NCI-H187 treated with DMSO at 0.1 percent for 48 hours (cell line): ENCODE measurements at regions not wholly inside any gene's neighbourhood (a gene's known extent, or its start where the extent isn't known, plus 50 kb on each side); places are given as distances from the start of the nearest gene placed in this dataset.
"Not testable (repeated sequence)": the region's sequence is repeated elsewhere in the genome, so short reads cannot be mapped to it uniquely, and the experiment has no call there.

Source experiments
- DNase-seq: peaks from one replicate; lab custom pipeline; 2025; lab: John Stamatoyannopoulos, UW

- no peak for DNase-seq
Measured at GRCh38 chr3:74978684-74979083, 364.2 kb upstream of the CNTN3 start.

- not testable (repeated sequence) for DNase-seq
Measured at GRCh38 chr3:74985028-74985904, 370.8 kb upstream of the CNTN3 start.

DNA sequence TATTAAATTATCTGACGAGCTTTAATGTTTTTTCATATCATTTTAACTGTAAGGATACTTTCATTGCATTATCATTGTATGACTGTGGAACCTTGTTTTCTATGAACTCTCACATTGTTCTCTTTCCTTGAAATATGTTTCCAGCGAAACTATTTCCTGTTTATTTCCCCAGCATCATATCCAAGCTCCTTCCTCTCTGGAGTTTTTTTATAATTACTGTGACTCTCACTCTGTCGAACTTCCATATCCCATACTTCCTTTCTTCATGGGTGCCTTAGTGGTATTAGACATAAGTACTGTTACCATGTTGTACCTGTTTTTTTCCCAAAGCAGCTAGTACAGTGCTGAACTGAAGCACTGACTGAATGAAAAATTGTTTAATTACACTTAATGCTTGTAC lies 373.6 kb upstream of the CNTN3 start:
- no peak for DNase-seq

DNA sequence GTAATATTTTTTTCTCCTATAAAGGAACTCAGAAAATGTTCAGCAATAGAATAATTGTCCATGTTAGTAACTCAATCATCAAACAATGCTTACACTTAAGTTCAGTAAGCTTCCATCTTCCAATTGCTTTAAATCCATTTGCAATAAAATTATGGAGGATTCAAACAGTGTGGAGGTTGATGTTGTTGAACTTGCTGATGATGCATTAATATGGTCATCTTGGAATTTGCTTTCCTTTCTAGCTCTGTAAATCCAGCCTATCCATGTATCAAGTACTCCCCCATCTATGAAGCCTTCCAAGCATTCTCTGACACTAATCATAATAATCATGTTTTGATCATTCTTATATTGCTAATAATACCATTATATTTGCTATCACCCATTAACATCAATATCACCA lies 378.4 kb upstream of the CNTN3 start:
- DNase-seq, result no peak

GRCh38 chr3:75001330-75001729 lies 386.9 kb upstream of the CNTN3 start:
- no peak for DNase-seq

DNA sequence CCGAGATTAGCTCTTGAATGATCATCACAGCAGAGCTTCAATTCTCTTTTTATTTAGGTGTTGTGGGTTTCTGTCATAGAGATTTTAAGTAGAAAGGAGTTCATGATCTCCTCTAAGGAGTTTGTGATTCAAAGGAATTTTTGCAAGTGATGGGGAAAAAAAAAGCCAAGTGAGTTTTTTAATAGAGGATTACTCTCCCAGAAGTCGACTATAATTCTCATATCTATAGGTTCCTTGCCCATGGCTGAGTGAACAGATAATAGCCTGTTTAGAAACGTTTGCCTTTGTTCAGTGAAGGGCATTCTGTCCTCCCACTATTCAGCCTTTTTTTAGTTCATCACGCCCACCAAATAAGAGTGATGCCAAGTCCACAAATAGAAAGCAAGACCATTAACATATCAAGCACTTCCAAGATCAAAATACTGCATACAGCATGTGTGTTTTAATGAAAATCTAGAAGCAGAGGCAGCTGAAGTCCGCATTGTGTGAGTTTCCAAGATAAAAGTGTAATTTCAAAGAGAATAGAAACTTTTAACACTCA lies 398.4 kb upstream of the CNTN3 start:
- no peak for DNase-seq

DNA sequence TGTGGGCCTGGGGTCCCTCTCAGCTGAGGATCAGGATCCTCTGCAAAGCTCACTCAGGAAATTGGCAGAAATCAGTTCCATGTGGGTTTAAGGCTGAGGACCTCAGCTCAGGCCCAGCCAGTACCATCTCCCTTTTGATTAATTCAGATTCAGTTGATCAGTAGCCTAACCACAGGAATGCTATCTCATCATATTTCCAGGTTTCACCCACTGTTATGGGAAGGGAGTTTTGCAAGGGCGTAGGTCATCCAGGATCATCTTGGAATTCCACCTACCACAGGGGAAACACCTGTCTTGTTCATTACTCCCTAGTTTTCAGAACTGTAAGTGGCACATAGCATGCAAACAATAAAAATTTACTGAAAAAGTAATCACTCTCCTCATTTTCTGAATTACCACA lies 399.5 kb upstream of the CNTN3 start:
- DNase-seq, result no peak

DNA sequence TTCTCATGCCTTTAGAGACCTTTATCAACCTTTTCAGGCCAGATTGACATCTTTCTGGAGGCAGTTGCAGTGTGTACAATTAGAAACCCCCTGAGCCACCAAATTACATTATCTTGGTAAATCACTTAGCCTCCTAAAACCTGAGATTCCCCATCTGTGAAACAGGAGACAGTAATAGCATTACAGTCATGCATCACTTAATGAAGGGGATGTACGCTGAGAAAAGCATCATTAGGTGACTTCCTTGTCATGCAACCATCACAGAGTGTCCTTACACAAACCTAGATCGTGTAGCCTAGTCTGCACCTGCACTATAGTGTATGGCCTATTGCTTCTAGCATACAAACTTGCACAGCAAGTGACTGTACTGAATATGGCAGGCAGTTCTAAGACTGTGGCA lies 400.8 kb upstream of the CNTN3 start:
- no peak for DNase-seq

GRCh38 chr3:75035146-75035545 lies 420.7 kb upstream of the CNTN3 start:
- no peak for DNase-seq

GRCh38 chr3:75042941-75043340 lies 428.5 kb upstream of the CNTN3 start:
- no peak for DNase-seq

GRCh38 chr3:75048650-75049049 lies 434.2 kb upstream of the CNTN3 start:
- no peak for DNase-seq

GRCh38 chr3:75049533-75049932 lies 435.1 kb upstream of the CNTN3 start:
- no peak for DNase-seq

DNA sequence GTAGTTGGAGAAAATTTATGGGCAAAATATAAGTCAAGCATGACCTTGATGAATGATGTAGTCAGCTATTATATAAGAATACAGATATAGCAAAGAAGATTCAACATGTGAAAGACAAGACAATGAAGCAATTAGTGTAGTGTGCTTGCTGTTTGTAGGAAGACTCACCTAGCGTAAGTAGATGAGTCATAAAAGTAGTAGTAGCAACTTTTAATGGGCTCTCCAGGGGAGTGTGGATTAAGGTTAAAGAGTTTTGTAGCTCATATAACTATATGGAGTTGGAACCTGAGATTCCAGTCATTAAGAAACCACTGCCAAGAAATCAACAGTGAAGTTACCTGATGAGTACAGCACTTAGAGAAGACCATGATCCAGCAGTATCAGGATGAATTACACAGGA lies 444.7 kb upstream of the CNTN3 start:
- no peak for DNase-seq

GRCh38 chr3:75061806-75062205 lies 447.3 kb upstream of the CNTN3 start:
- no peak for DNase-seq

DNA sequence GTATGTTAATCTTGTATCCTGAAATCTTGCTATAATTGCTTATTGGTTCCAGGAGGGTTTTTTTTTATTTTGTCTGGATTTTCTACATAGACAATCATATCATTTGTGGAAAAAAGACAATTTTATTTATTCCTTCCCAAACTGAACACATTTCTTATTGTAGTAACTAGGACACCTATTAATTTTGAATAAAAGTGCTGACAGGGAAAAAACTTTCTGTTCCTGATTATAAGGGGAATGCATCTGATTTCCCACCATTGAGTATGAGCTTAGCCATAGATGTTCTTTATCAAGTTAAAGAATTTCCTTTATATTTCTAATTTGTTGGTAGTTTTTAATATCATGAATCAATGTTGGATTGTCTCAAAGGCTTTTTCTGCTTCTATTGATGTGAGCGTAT lies 460.7 kb upstream of the CNTN3 start:
- DNase-seq, result no peak

GRCh38 chr3:75076481-75076880 lies 462.0 kb upstream of the CNTN3 start:
- DNase-seq, result no peak

DNA sequence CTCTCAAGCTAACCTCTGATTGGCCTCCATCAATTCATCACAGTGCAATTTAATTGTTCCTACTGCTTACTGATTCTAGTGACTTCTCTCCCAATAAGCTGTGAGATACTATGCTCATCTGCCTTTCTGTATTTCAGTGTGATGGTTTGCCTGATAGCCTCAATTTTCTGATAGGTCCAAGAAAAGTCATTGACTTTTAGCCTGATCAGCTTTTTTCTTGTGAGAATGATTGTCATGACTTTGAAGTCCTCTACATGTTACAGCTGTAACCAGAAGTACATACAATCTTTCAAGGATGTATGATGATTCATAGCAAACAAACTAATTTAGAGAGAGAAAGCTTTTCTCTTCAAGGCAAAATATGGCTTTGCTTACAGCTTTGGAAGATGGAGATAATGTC lies 463.8 kb upstream of the CNTN3 start:
- DNase-seq, result no peak

- DNase-seq, result no peak
Measured at GRCh38 chr3:75082845-75083244, 468.4 kb upstream of the CNTN3 start.

DNA sequence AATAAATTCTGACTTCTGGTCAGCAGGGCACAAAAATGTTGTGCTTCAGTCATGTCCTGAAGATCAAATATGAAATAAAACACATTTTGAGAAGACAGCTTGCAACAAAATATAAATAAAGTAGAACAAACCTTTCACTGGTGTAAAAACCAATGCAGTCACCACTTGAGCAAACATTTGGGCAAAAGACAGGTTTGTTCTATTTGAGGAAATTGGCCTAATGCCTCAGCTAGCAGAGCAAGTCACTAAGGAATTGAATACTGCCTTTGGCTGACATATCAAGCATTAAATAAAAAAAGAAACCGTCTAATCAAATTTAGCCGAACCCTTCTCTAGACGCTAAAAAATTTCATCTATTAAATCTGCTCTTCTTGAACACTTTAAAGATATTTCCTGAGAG lies 475.4 kb upstream of the CNTN3 start:
- DNase-seq, result no peak

GRCh38 chr3:75101329-75102147 lies 487.1 kb upstream of the CNTN3 start:
- no peak for DNase-seq

GRCh38 chr3:75110741-75111140 lies 496.3 kb upstream of the CNTN3 start:
- DNase-seq, result no peak

DNA sequence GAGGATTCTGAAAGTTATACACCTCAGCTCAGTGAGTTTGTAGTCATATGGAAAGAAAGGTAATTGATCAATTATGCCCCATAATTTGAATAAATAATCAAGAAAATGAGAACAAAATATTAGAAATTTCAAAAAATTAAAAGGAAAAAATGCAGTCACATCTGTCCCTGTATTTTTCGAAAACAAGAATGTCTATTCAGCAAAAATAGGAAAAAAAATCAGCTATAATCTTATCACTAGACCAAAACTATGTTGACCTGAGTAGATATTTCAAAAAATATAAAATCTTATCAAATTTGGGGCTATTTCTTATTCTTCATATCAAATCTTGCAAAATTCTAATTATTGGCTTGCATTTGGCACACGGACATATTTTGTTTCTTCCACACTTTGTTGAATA lies 501.2 kb upstream of the CNTN3 start:
- no peak for DNase-seq

- DNase-seq, result no peak
Measured at GRCh38 chr3:75118779-75119178, 504.3 kb upstream of the CNTN3 start.
